Gastrocnemius medialis (tissue), 4 donors: ENCODE measurements at regions not wholly inside any gene's neighbourhood (a gene's known extent, or its start where the extent isn't known, plus 50 kb on each side); places are given as distances from the start of the nearest gene placed in this dataset.

ENCODE experiments used
- CTCF ChIP-seq, 5 experiments: fragments of 450-650 bp in 3 of 5; fragments of 200-600 bp in 2 of 5; sonication (generic) in 2 of 5; IDR thresholded peaks in 4 of 5; conservative IDR thresholded peaks in 1 of 5; 1 replicate in 4 of 5; 2 replicates in 1 of 5; pipeline ENCODE4 v1.5.1; 2016 to 2019; ENCODE audit warnings: antibody characterized with exemption in 5 of 5, mild to moderate bottlenecking in 3 of 5, moderate library complexity in 3 of 5
- POLR2A ChIP-seq, 2 donors: fragments of 450-650 bp; IDR thresholded peaks; one replicate each; pipeline ENCODE4 v1.6.1; 2017; ENCODE audit warnings: antibody characterized with exemption in 2 of 2, mild to moderate bottlenecking in 2 of 2, moderate library complexity in 2 of 2

- TF ChIP-seq POLR2A (IDR thresholded peaks at IDR 0.05) (no peak), CTCF (IDR thresholded peaks at IDR 0.05 in 4 of 5, conservative IDR thresholded peaks at IDR 0.05 in 1 of 5) (no peak)
Observed at GRCh38 chr3:68162644-68163043, 508.2 kb upstream of the SUCLG2 start.
